Astrocyte (in vitro differentiated cells and primary cell): ENCODE measurements at regions not wholly inside any gene's neighbourhood (a gene's known extent, or its start where the extent isn't known, plus 50 kb on each side); places are given as distances from the start of the nearest gene placed in this dataset.

Experiments used
- DNase-seq: peaks from one replicate; pipeline ENCODE4 v3.0.0-alpha.2; 2010; ENCODE audit warnings: low read depth
- FAIRE-seq: peaks from 2 replicates; lab custom pipeline; 2011; peaks lifted over from hg19 to GRCh38; lab: Jason Lieb, UNC
- H2AFZ ChIP-seq: 2 replicates; pipeline ENCODE4 v1.6.0; 2012; ENCODE audit warnings: low read depth, low read length, inconsistent platforms
- H3K27ac ChIP-seq: 2 replicates; pipeline ENCODE4 v1.5.1; 2011; ENCODE audit warnings: low read depth, low read length, inconsistent platforms
- H3K27me3 ChIP-seq: 2 replicates; pipeline ENCODE4 v1.6.0; 2011; ENCODE audit warnings: low read length, inconsistent platforms; ENCODE audit not compliant: insufficient read depth
- H3K36me3 ChIP-seq: 2 replicates; pipeline ENCODE4 v1.5.1; 2011; ENCODE audit warnings: low read length, inconsistent platforms; ENCODE audit not compliant: insufficient read depth
- H3K4me1 ChIP-seq: 2 replicates; pipeline ENCODE4 v1.5.1; 2011; ENCODE audit warnings: low read length, inconsistent platforms; ENCODE audit not compliant: insufficient read depth
- H3K4me2 ChIP-seq: 2 replicates; pipeline ENCODE4 v1.6.0; 2012; ENCODE audit warnings: low read length, inconsistent platforms
- H3K4me3 ChIP-seq: 2 replicates; pipeline ENCODE4 v1.5.1; 2011; ENCODE audit warnings: low read depth, mild to moderate bottlenecking, low read length, inconsistent platforms; ENCODE audit not compliant: insufficient read depth
- H3K79me2 ChIP-seq: 2 replicates; pipeline ENCODE4 v1.6.0; 2012; ENCODE audit warnings: mild to moderate bottlenecking, low read length, inconsistent platforms; ENCODE audit not compliant: insufficient read depth
- H3K9ac ChIP-seq: 2 replicates; pipeline ENCODE4 v1.6.0; 2012; ENCODE audit warnings: mild to moderate bottlenecking, low read length, inconsistent platforms
- H3K9me3 ChIP-seq: 2 replicates; pipeline ENCODE4 v1.5.1; 2012; ENCODE audit warnings: low read depth, mild to moderate bottlenecking, low read length, inconsistent platforms; ENCODE audit not compliant: insufficient read depth
- H4K20me1 ChIP-seq: 2 replicates; pipeline ENCODE4 v1.6.0; 2012; ENCODE audit warnings: low read length, inconsistent platforms; ENCODE audit not compliant: insufficient read depth
- H3K27ac Mint-ChIP-seq: one replicate; pipeline ENCODE4 v1.8.0; 2021; ENCODE audit warnings: mild to moderate bottlenecking, mixed read lengths; ENCODE audit not compliant: unreplicated experiment
- H3K27me3 Mint-ChIP-seq: one replicate; pipeline ENCODE4 v1.8.0; 2021; ENCODE audit warnings: low read depth, mixed read lengths; ENCODE audit not compliant: unreplicated experiment
- H3K36me3 Mint-ChIP-seq: one replicate; pipeline ENCODE4 v1.8.0; 2021; ENCODE audit warnings: low read depth, mixed read lengths; ENCODE audit not compliant: unreplicated experiment
- H3K4me1 Mint-ChIP-seq: one replicate; pipeline ENCODE4 v1.8.0; 2021; ENCODE audit warnings: low read depth, mixed read lengths; ENCODE audit not compliant: unreplicated experiment
- H3K4me3 Mint-ChIP-seq: one replicate; pipeline ENCODE4 v1.8.0; 2021; ENCODE audit warnings: mild to moderate bottlenecking, moderate library complexity, mixed read lengths; ENCODE audit not compliant: unreplicated experiment
- H3K9me3 Mint-ChIP-seq: one replicate; pipeline ENCODE4 v1.8.0; 2021; ENCODE audit warnings: mild to moderate bottlenecking, mixed read lengths; ENCODE audit not compliant: unreplicated experiment
- EZH2 ChIP-seq: IDR thresholded peaks from 2 replicates; pipeline ENCODE4 v1.6.1; 2012; ENCODE audit warnings: mild to moderate bottlenecking, low read length, inconsistent platforms; ENCODE audit not compliant: insufficient read depth
- TF ChIP-seq, protein P1 (sequence below): IDR thresholded peaks from 2 replicates; pipeline ENCODE4 v1.5.1; 2011; ENCODE audit warnings: low read depth, mild to moderate bottlenecking, inconsistent platforms, low read length, moderate library complexity; ENCODE audit not compliant: insufficient read depth

DNA sequence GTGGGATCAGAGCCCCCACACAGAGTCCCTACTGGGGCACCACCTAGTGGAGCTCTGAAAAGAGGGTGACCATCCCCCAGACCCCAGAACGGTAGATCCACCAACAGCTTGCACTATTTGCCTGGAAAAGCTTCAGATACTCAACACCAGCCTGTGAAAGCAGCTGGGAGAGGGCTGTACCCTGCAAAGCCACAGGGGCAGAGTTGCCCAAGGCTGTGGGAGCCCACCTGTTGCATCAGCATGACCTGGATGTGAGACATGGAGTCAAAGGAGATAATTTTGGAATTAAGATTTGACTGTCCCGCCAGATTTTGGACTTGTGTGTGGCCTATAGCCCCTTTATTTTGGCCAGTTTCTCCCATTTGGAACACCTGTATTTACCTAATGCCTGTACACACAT lies 260.4 kb downstream of the TBX18 start:
- Mint-ChIP-seq H3K27ac (no peak overlapping the region), H3K36me3 (peaks cover 2% of the 10 kb centered on the region), H3K9me3 (peaks cover 7% of the 10 kb centered on the region), H3K27me3 (no peaks in the 10 kb centered on the region), H3K4me1 (peaks cover 3% of the 10 kb centered on the region), H3K4me3 (no peak overlapping the region)
- Histone ChIP-seq H2AFZ (no peak overlapping the region), H3K4me1 (no peaks in the 10 kb centered on the region), H3K4me2 (no peak overlapping the region), H3K79me2 (no peaks in the 10 kb centered on the region), H3K4me3 (no peak overlapping the region), H3K27ac (no peak overlapping the region), H3K9me3 (no peaks in the 10 kb centered on the region), H4K20me1 (no peaks in the 10 kb centered on the region), H3K9ac (no peak overlapping the region), H3K27me3 (no peaks in the 10 kb centered on the region), H3K36me3 (no peaks in the 10 kb centered on the region)
- no peak for TF ChIP-seq EZH2
- TF ChIP-seq, protein P1, sequence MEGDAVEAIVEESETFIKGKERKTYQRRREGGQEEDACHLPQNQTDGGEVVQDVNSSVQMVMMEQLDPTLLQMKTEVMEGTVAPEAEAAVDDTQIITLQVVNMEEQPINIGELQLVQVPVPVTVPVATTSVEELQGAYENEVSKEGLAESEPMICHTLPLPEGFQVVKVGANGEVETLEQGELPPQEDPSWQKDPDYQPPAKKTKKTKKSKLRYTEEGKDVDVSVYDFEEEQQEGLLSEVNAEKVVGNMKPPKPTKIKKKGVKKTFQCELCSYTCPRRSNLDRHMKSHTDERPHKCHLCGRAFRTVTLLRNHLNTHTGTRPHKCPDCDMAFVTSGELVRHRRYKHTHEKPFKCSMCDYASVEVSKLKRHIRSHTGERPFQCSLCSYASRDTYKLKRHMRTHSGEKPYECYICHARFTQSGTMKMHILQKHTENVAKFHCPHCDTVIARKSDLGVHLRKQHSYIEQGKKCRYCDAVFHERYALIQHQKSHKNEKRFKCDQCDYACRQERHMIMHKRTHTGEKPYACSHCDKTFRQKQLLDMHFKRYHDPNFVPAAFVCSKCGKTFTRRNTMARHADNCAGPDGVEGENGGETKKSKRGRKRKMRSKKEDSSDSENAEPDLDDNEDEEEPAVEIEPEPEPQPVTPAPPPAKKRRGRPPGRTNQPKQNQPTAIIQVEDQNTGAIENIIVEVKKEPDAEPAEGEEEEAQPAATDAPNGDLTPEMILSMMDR: no peak
- FAIRE-seq (no peak), DNase-seq (no peak)

DNA sequence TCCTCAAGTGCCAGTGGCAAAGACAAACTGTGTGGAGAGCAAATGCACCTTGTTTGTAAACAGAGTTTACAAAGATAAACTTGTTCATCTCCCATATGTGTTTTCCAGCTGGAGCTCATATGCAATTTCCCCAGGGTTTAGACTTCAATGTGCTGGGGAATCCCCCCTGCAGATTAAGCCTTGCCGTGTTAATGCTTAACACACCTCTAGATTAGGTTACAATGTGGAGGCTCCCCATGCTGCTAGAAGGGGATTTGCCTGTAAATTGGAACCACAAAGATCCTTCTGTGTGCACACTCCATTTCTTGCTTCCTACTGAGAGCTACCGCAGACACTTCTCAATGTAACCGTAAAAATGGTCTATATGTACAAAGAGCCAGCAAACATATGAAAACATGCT lies 263.1 kb downstream of the TBX18 start:
- H3K27me3 ChIP-seq: no peaks in the 10 kb centered on the region
- H3K27ac Mint-ChIP-seq: no peak overlapping the region

DNA sequence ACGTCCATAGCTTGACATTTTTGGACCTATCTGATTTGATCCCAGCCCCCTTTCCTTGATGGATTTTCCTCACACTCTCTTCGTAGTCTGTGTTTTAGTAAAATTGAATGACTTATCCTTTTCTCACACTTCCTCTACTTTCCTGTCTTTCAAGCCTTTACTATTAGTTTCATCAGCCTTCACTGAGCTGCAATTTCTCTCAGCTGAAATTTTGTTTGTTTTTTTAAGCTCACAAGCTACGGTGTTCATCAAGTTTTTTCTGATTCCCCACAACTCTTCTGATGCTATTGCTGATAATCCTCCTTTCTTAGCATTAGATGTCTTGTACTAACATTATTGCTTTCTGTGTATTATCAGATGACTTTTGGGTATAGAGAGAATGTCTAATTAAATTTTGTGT lies 263.7 kb downstream of the TBX18 start:
- Histone ChIP-seq H2AFZ (no peak overlapping the region), H3K4me2 (no peak overlapping the region), H3K4me3 (no peak overlapping the region), H3K79me2 (no peaks in the 10 kb centered on the region), H3K4me1 (no peaks in the 10 kb centered on the region), H3K36me3 (no peaks in the 10 kb centered on the region), H4K20me1 (no peaks in the 10 kb centered on the region), H3K27ac (no peak overlapping the region), H3K27me3 (no peaks in the 10 kb centered on the region), H3K9me3 (no peaks in the 10 kb centered on the region), H3K9ac (no peak overlapping the region)
- Mint-ChIP-seq H3K36me3 (peaks cover 2% of the 10 kb centered on the region), H3K27ac (no peak overlapping the region), H3K27me3 (no peaks in the 10 kb centered on the region), H3K9me3 (peaks cover 8% of the 10 kb centered on the region), H3K4me1 (no peaks in the 10 kb centered on the region), H3K4me3 (no peak overlapping the region)
- no peak for TF ChIP-seq EZH2
- TF ChIP-seq, protein P1: no peak
- DNase-seq: no peak
- no peak for FAIRE-seq

More for the DNA sequence above, 263.1 kb downstream of the TBX18 start:
- FAIRE-seq (no peak), DNase-seq (no peak)
- Histone ChIP-seq H3K79me2 (no peaks in the 10 kb centered on the region), H3K9ac (no peak overlapping the region), H3K4me3 (no peak overlapping the region), H2AFZ (no peak overlapping the region), H3K27ac (no peak overlapping the region), H4K20me1 (no peaks in the 10 kb centered on the region), H3K4me1 (no peaks in the 10 kb centered on the region), H3K4me2 (no peak overlapping the region), H3K36me3 (no peaks in the 10 kb centered on the region), H3K9me3 (no peaks in the 10 kb centered on the region)
- Mint-ChIP-seq H3K9me3 (peaks cover 9% of the 10 kb centered on the region), H3K36me3 (peaks cover 2% of the 10 kb centered on the region), H3K27me3 (no peaks in the 10 kb centered on the region), H3K4me1 (no peaks in the 10 kb centered on the region), H3K4me3 (no peak overlapping the region)
- no peak for TF ChIP-seq EZH2
- TF ChIP-seq, protein P1: no peak
